C4-2B (cell line): ENCODE measurements at regions not wholly inside any gene's neighbourhood (a gene's known extent, or its start where the extent isn't known, plus 50 kb on each side); places are given as distances from the start of the nearest gene placed in this dataset.

ENCODE experiments used
- CTCF ChIP-seq: fragments of 450-650 bp; conservative IDR thresholded peaks from 2 replicates; pipeline ENCODE4 v1.5.1; 2017; ENCODE audit warnings: mild to moderate bottlenecking
- ZFX ChIP-seq: fragments of 450-650 bp; IDR thresholded peaks from 2 replicates; pipeline ENCODE4 v1.6.1; 2017

GRCh38 chr6:95515975-95516374 lies 61.4 kb upstream of the MANEA start:
- TF ChIP-seq CTCF (no peak), ZFX (no peak)
